GM23248 (cell line): ENCODE measurements at regions not wholly inside any gene's neighbourhood (a gene's known extent, or its start where the extent isn't known, plus 50 kb on each side); places are given as distances from the start of the nearest gene placed in this dataset.

Experiments
- EZH2 ChIP-seq: fragments of 200-600 bp; sonication (generic); IDR thresholded peaks from 2 replicates; pipeline ENCODE4 v1.6.1; 2018; ENCODE audit warnings: antibody characterized with exemption, mild to moderate bottlenecking; ENCODE audit not compliant: insufficient read depth, poor library complexity, severe bottlenecking
- EZH2phosphoT487 ChIP-seq: fragments of 200-600 bp; sonication (generic); IDR thresholded peaks from 2 replicates; pipeline ENCODE4 v1.6.1; 2018; ENCODE audit warnings: antibody characterized with exemption, moderate library complexity, mild to moderate bottlenecking, low read depth; ENCODE audit not compliant: insufficient read depth

- TF ChIP-seq EZH2 (no peak), EZH2phosphoT487 (no peak)
These were observed 785.8 kb downstream of the BRINP1 start for GRCh38 chr9:118583414-118583813.
